ENCODE measurements at regions not wholly inside any gene's neighbourhood (a gene's known extent, or its start where the extent isn't known, plus 50 kb on each side); places are given as distances from the start of the nearest gene placed in this dataset.

DNA sequence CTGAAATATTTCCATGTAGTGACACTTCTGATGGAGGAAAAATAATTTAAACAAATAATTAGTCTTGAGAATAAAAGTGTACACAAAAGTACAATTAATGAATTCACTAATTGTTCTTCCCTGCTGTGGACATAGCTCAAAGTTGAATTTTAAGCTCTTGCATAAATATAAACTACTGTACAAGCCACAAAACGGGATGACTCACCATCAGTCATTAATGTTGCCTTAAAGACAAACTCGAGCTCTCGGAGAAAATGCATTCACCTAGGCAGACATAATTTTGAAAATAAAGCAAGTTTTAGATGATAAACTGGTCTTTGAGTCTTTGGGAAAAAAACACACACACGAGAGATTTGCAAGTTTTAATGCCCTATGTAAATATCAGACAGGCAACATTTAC is 436.4 kb downstream of the ZNF521 start:
- no peak for TF ChIP-seq POLR2AphosphoS5 (IDR thresholded peaks at IDR 0.05; ENCODE audit: borderline replicate concordance, low read depth, low read length)
- TF ChIP-seq EZH2 (IDR thresholded peaks at IDR 0.05), result no peak
